Type B pancreatic cell (in vitro differentiated cells): ENCODE measurements at regions not wholly inside any gene's neighbourhood (a gene's known extent, or its start where the extent isn't known, plus 50 kb on each side); places are given as distances from the start of the nearest gene placed in this dataset.

Experiments
- DNase-seq: peaks from one replicate; pipeline ENCODE4 v3.0.0; 2021; ENCODE audit warnings: mixed read lengths; ENCODE audit not compliant: unreplicated experiment; ENCODE audit errors: extremely low spot score
- H3K27ac Mint-ChIP-seq: 2 replicates; pipeline ENCODE4 v1.8.0; 2021; ENCODE audit warnings: mild to moderate bottlenecking, mixed read lengths
- H3K27me3 Mint-ChIP-seq: 2 replicates; pipeline ENCODE4 v1.8.0; 2021; ENCODE audit warnings: mixed read lengths
- H3K36me3 Mint-ChIP-seq: 2 replicates; pipeline ENCODE4 v1.8.0; 2021; ENCODE audit warnings: mixed read lengths
- H3K4me1 Mint-ChIP-seq: one replicate; pipeline ENCODE4 v1.8.0; 2021; ENCODE audit warnings: mixed read lengths; ENCODE audit not compliant: unreplicated experiment
- H3K4me3 Mint-ChIP-seq: 2 replicates; pipeline ENCODE4 v1.8.0; 2021; ENCODE audit warnings: mild to moderate bottlenecking, mixed read lengths
- H3K9me3 Mint-ChIP-seq: 2 replicates; pipeline ENCODE4 v1.8.0; 2021; ENCODE audit warnings: mixed read lengths
- TF ChIP-seq, protein P1 (sequence below): fragments of 200-600 bp; sonication (generic); conservative IDR thresholded peaks from 2 replicates; pipeline ENCODE4 v1.5.0; 2021; ENCODE audit warnings: antibody characterized with exemption, mild to moderate bottlenecking

DNA sequence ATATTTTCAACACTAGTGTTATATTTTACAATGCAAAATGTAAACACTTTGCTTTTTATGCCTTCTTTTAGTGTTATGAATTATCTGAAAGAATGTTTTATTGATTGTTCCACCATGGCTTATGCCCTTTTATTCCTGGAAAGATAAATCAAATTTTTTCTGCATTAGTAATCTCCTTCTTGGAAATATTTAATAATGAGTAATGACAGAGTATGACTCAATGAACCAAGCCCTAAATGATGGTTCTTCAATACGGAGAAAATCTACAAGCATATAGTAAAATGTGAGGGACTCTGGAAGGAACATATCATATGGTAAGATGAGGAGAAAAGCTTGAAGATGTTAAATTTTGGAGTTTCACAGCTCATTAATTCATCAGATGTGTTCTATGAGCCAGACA lies 929.6 kb downstream of the C6orf118 start:
- TF ChIP-seq, protein P1, sequence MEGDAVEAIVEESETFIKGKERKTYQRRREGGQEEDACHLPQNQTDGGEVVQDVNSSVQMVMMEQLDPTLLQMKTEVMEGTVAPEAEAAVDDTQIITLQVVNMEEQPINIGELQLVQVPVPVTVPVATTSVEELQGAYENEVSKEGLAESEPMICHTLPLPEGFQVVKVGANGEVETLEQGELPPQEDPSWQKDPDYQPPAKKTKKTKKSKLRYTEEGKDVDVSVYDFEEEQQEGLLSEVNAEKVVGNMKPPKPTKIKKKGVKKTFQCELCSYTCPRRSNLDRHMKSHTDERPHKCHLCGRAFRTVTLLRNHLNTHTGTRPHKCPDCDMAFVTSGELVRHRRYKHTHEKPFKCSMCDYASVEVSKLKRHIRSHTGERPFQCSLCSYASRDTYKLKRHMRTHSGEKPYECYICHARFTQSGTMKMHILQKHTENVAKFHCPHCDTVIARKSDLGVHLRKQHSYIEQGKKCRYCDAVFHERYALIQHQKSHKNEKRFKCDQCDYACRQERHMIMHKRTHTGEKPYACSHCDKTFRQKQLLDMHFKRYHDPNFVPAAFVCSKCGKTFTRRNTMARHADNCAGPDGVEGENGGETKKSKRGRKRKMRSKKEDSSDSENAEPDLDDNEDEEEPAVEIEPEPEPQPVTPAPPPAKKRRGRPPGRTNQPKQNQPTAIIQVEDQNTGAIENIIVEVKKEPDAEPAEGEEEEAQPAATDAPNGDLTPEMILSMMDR, result no peak
- H3K4me3 Mint-ChIP-seq, result no peak overlapping the region
- H3K4me1 Mint-ChIP-seq, result no peaks in the 10 kb centered on the region
- no peak overlapping the region for H3K27ac Mint-ChIP-seq
- no peak for DNase-seq
- H3K9me3 Mint-ChIP-seq, result no peaks in the 10 kb centered on the region
- H3K36me3 Mint-ChIP-seq, result no peaks in the 10 kb centered on the region
- H3K27me3 Mint-ChIP-seq, result peaks cover 3% of the 10 kb centered on the region

- H3K4me1 Mint-ChIP-seq, result no peaks in the 10 kb centered on the region
- no peak for DNase-seq
- TF ChIP-seq, protein P1, result no peak
- H3K9me3 Mint-ChIP-seq, result no peaks in the 10 kb centered on the region
- no peaks in the 10 kb centered on the region for H3K36me3 Mint-ChIP-seq
- no peak overlapping the region for H3K4me3 Mint-ChIP-seq
- H3K27ac Mint-ChIP-seq, result no peak overlapping the region
- H3K27me3 Mint-ChIP-seq, result peaks cover 3% of the 10 kb centered on the region
Measured at GRCh38 chr6:164378330-164378729, 931.1 kb downstream of the C6orf118 start.

DNA sequence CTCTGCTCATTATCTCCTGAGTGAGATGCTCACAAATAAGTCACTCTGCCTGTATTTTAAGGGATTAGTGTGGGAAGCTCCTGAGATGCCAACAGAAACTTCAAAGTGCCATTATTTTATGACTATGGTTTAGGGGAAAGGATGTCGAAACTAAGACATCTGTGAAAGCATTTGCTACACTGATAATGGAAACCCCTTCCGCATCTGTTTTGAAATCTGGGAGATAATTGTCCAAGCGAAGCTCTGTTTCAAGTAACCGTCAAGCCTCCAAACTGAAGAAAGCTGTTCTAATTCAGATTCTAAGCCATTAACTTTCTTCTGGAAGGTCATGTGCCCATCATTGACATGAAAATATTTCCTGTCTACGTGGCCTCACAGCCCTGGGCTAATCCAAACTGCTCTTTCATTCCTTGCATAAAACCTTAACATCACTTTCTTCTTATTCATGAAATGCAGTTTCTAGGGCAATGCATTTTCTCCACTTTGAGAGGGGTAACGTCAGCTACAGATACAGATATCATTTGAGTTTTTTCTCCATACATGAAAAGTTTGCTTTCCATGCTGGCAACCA lies 932.0 kb downstream of the C6orf118 start:
- no peaks in the 10 kb centered on the region for H3K4me1 Mint-ChIP-seq
- H3K4me3 Mint-ChIP-seq, result no peak overlapping the region
- TF ChIP-seq, protein P1, result no peak
- peaks cover 3% of the 10 kb centered on the region for H3K27me3 Mint-ChIP-seq
- no peak for DNase-seq
- H3K36me3 Mint-ChIP-seq, result no peaks in the 10 kb centered on the region
- H3K27ac Mint-ChIP-seq, result no peak overlapping the region
- H3K9me3 Mint-ChIP-seq, result no peaks in the 10 kb centered on the region

DNA sequence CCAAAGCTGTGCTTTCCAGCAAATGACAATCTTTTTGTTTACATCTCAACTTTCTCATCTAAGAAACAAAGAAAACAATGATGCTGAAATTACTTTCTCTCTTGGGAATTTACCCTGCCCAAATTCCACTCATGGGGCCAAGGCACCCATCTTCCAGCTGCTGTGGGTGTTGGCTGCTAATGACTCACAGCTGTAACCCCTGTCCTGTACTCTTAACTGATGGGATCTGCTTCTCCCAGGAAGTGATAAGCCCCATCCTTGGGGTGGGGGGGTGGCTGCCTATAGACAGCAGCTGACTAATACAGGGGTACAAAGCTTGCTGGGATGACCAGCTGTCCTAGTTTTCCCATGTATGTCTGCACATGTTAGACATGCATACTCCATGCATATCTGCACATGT lies 938.6 kb downstream of the C6orf118 start:
- no peak for DNase-seq
- Mint-ChIP-seq H3K4me3 (no peak overlapping the region), H3K27ac (no peak overlapping the region), H3K9me3 (peaks cover 3% of the 10 kb centered on the region), H3K4me1 (no peaks in the 10 kb centered on the region), H3K27me3 (no peaks in the 10 kb centered on the region), H3K36me3 (no peaks in the 10 kb centered on the region)
- TF ChIP-seq, protein P1, result no peak

DNA sequence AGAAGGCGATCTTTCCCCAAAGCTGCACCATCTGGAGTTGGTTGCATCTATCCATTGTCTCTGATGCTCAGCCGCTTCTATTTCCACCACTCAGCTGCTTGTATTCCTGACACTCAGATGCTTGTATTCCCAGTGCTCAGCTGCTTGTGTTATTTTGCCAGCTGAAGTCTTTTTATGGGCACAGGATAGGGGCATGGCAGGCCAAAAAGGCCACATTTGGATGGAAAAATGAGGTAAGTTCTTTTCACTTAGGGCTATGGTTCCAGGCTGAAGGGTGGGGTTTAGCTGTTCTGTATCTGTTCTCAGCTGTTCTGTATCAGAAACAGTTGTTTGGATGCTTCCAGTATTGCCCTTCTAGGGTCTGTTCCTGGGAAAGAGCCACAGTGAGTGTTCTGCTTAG lies 944.9 kb downstream of the QKI start:
- Mint-ChIP-seq H3K36me3 (no peaks in the 10 kb centered on the region), H3K27me3 (no peaks in the 10 kb centered on the region), H3K4me1 (no peaks in the 10 kb centered on the region), H3K27ac (no peak overlapping the region), H3K9me3 (peaks cover 7% of the 10 kb centered on the region), H3K4me3 (no peak overlapping the region)
- no peak for DNase-seq
- TF ChIP-seq, protein P1, result no peak

GRCh38 chr6:164359036-164359435 lies 944.5 kb downstream of the QKI start:
- Mint-ChIP-seq H3K9me3 (peaks cover 7% of the 10 kb centered on the region), H3K36me3 (no peaks in the 10 kb centered on the region), H3K4me1 (no peaks in the 10 kb centered on the region), H3K27me3 (no peaks in the 10 kb centered on the region), H3K4me3 (no peak overlapping the region), H3K27ac (no peak overlapping the region)
- TF ChIP-seq, protein P1, result no peak
- no peak for DNase-seq
